GM12872 (cell line): ENCODE measurements at regions not wholly inside any gene's neighbourhood (a gene's known extent, or its start where the extent isn't known, plus 50 kb on each side); places are given as distances from the start of the nearest gene placed in this dataset.

Source experiments
- TF ChIP-seq, protein P1 (sequence below): IDR thresholded peaks from 3 replicates; pipeline ENCODE4 v1.5.1; 2011; ENCODE audit warnings: low read depth, mild to moderate bottlenecking, low read length, moderate library complexity; ENCODE audit not compliant: insufficient read depth

- TF ChIP-seq, protein P1, sequence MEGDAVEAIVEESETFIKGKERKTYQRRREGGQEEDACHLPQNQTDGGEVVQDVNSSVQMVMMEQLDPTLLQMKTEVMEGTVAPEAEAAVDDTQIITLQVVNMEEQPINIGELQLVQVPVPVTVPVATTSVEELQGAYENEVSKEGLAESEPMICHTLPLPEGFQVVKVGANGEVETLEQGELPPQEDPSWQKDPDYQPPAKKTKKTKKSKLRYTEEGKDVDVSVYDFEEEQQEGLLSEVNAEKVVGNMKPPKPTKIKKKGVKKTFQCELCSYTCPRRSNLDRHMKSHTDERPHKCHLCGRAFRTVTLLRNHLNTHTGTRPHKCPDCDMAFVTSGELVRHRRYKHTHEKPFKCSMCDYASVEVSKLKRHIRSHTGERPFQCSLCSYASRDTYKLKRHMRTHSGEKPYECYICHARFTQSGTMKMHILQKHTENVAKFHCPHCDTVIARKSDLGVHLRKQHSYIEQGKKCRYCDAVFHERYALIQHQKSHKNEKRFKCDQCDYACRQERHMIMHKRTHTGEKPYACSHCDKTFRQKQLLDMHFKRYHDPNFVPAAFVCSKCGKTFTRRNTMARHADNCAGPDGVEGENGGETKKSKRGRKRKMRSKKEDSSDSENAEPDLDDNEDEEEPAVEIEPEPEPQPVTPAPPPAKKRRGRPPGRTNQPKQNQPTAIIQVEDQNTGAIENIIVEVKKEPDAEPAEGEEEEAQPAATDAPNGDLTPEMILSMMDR = no peak
These were observed 90.9 kb downstream of the MYCN start for GRCh38 chr2:16031058-16031847.

DNA sequence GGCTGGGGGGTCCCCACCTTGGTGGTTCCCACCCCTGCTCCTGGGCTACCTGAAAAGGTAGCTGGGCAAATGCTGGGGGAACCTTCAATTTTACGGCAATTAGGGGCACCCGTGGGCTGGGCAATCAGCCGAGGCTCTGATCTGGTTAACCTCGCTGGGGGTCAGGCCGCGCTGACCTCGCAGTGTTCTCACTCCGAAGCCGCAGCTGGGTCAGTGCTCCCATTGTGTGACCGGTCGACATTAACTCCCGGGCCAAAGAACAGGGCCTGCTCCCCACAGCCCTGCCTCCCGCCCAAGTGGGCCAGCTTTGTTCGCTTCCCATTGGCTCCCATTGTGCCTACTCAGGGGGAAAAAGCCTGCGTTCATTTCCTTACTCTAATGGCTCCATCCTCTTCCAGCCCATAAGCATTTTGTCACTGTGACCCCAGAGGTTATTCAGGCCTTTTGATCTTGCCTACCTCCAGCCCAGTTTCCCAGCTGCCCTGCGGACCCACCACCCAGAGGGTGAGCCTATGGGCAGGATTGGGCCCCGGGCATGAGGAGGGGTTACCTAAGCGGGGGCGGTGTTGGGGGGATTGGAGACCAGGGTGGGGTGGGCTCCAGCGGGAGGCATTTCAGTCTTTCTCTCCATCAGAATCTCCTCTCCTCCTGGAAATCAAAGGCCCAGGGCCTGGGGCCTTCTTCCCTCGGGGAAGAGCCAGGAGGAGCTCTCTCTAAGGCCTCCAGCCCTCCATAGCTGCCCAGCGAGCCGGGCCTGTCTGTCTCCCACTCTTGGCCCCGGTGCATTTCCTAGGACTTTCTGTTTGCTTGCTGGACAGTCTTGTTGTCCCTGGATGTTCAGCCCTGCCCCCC is 90.1 kb downstream of the MYCN start:
- TF ChIP-seq, protein P1 = no peak

GRCh38 chr2:16028644-16029043 is 88.3 kb downstream of the MYCN start:
- TF ChIP-seq, protein P1 = no peak

DNA sequence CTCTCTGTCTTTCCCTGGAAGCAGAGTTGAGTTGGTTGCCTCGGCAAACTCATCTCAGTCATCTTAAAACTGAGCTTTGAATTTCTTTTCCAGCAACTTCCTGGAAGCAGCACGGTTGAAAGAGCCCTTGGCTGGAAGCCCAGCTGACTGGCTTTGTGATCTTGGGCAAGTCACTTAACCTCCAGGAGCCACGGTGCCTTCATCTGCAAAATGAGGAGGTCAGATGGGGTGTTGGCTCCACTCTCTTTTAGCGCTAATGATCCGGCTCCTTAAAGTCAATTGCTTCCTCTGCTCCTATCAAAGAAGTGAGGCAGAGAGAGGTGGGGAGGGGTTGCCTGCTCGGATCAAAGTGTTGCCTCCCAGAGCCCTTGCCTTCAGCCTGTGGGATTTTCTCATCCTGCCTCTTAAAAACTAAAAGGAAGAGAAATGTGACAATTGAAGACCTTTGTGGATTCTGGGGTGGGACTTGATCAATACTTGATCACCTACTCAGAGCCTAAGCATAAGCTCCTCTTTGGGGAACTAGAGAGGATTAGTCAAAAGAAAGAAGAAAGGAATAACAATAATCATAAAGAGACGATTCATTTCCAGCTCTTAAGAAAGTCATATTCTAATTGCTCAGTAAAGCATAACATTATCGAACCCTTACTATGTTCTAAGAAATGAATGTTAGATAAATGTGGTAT is 86.6 kb downstream of the MYCN start:
- TF ChIP-seq, protein P1 = no peak

- TF ChIP-seq, protein P1 = no peak
These were observed 85.7 kb downstream of the MYCN start for GRCh38 chr2:16025876-16026640.

DNA sequence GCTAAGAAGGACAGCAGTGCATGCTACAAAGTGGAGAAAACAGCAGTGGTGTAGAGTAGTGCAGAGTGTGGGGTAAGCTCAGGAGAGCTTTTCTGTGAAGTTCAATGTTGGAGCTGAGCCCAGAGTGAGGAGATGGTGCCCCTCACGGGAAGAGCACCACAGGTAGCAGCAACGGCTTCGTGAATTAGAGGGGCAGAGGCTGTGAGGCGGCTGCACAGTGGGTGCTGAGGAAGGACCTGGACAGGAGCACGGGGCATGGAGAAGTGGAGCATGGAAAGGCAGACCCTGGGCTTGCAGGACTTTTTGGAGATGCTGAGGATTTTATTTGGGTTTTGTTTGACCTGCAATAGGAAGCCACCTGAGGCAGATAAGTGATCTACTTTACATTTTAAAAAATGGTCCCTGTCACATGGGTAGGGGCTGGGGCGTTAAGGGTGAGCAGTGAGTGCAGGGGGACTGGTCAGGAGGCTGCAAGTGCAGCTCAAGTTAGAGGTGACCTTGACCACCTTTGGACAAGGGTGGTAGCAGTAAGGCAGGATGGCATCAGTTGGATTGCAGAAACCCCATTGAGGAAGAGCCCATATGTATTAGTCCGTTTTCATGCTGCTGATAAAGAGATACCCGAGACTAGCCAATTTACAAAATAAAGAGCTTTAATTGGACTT is 85.0 kb downstream of the MYCN start:
- TF ChIP-seq, protein P1 = no peak
